Keratinocyte (primary cell): ENCODE measurements at regions not wholly inside any gene's neighbourhood (a gene's known extent, or its start where the extent isn't known, plus 50 kb on each side); places are given as distances from the start of the nearest gene placed in this dataset.

Experiments
- CTCF ChIP-seq, 3 experiments: IDR thresholded peaks in 1 of 3; conservative IDR thresholded peaks in 1 of 3; optimal IDR thresholded peaks in 1 of 3; 2 replicates in 2 of 3; 3 replicates in 1 of 3; pipeline versions ENCODE3 to v1.5.1; 2011; ENCODE audit warnings: low read length in 3 of 3, mild to moderate bottlenecking in 3 of 3, moderate library complexity in 2 of 3, control low read depth in 1 of 3, inconsistent platforms in 1 of 3; ENCODE audit not compliant: insufficient read depth in 2 of 3; ENCODE audit errors: extremely low read depth in 1 of 3
- EZH2 ChIP-seq: IDR thresholded peaks from one replicate; pipeline ENCODE4 v1.6.1; 2012; ENCODE audit warnings: inconsistent platforms, mild to moderate bottlenecking, low read length, moderate library complexity

- TF ChIP-seq CTCF (optimal IDR thresholded peaks at IDR 0.05 in 1 of 3, IDR thresholded peaks at IDR 0.05 in 1 of 3, conservative IDR thresholded peaks at IDR 0.05 in 1 of 3; ENCODE audit: extremely low read depth in 1 of 3, insufficient read depth in 2 of 3, low read length in 3 of 3) (no peak), EZH2 (no peak)
These were observed 266.3 kb downstream of the KLF5 start for GRCh38 chr13:73324842-73325722.
